ENCODE measurements at regions not wholly inside any gene's neighbourhood (a gene's known extent, or its start where the extent isn't known, plus 50 kb on each side); places are given as distances from the start of the nearest gene placed in this dataset.

GRCh38 chr2:180128861-180129260, 121.8 kb upstream of the CWC22 start:
- TF ChIP-seq POLR2A (IDR thresholded peaks at IDR 0.05) (no peak), POLR2AphosphoS5 (IDR thresholded peaks at IDR 0.05) (no peak)
